IPS-15b (cell line): ENCODE measurements at regions not wholly inside any gene's neighbourhood (a gene's known extent, or its start where the extent isn't known, plus 50 kb on each side); places are given as distances from the start of the nearest gene placed in this dataset.

Source experiments
- H3K27me3 ChIP-seq: one replicate; pipeline ENCODE4 v1.6.1; 2013; ENCODE audit warnings: low read length; ENCODE audit not compliant: control insufficient read depth, insufficient read depth
- H3K36me3 ChIP-seq: one replicate; pipeline ENCODE4 v1.6.1; 2013; ENCODE audit warnings: low read length; ENCODE audit not compliant: control insufficient read depth, insufficient read depth
- H3K4me1 ChIP-seq: one replicate; pipeline ENCODE4 v1.6.1; 2013; ENCODE audit warnings: mild to moderate bottlenecking, low read length; ENCODE audit not compliant: control insufficient read depth, insufficient read depth
- H3K4me3 ChIP-seq: one replicate; pipeline ENCODE4 v1.5.1; 2013; ENCODE audit warnings: low read depth, low read length
- H3K9ac ChIP-seq: one replicate; pipeline ENCODE4 v1.6.1; 2013; ENCODE audit warnings: low read depth, mild to moderate bottlenecking, low read length
- H3K9me3 ChIP-seq: one replicate; pipeline ENCODE4 v1.6.1; 2013; ENCODE audit warnings: mild to moderate bottlenecking, low read length; ENCODE audit not compliant: control insufficient read depth, insufficient read depth

DNA sequence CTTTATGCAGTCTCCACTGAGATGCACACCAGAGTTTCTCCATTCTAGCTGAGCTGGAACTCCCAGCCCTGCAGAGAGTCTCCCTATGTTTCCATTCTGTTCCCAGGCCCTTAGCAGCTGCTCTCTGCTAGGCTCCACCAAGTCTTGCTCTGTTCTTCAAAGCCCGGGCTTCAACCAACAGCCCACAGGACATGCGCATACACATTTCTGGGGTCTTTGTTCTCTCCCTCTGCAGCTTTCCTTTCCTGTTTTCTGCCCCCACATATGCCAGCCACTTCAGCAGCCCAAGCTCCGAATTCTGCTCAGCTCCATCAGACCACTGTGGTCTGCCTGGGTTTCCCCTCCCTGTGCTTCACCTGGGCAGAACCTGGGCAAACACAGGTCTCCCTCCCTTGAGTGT is 205.9 kb downstream of the CBLN1 start:
- Histone ChIP-seq H3K36me3 (no peaks in the 10 kb centered on the region), H3K9me3 (no peaks in the 10 kb centered on the region), H3K9ac (no peak overlapping the region), H3K4me1 (no peaks in the 10 kb centered on the region), H3K27me3 (no peaks in the 10 kb centered on the region), H3K4me3 (no peak overlapping the region)

DNA sequence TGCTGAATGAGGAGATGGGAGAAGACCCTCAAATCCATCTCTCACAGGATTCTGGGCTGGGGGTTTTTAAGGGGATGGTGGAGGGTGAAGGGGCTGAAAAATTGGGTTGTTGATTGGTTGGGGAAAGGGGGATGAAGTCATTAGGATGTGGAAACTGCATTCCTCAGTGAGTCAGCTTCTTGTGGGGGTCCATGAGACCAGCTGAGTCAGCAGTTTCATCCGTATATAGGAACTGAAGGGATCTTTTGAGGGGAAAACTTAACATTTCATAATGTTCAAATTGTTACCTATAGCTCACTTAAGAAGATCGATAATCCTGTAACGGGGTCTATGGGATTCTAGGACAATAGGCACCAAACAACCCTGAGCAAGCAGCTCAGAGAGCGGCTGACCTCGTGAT is 213.4 kb downstream of the CBLN1 start:
- H3K4me1 ChIP-seq, result no peaks in the 10 kb centered on the region
- no peak overlapping the region for H3K9ac ChIP-seq
- H3K27me3 ChIP-seq, result no peaks in the 10 kb centered on the region
- H3K36me3 ChIP-seq, result no peaks in the 10 kb centered on the region
- no peaks in the 10 kb centered on the region for H3K9me3 ChIP-seq
- no peak overlapping the region for H3K4me3 ChIP-seq

DNA sequence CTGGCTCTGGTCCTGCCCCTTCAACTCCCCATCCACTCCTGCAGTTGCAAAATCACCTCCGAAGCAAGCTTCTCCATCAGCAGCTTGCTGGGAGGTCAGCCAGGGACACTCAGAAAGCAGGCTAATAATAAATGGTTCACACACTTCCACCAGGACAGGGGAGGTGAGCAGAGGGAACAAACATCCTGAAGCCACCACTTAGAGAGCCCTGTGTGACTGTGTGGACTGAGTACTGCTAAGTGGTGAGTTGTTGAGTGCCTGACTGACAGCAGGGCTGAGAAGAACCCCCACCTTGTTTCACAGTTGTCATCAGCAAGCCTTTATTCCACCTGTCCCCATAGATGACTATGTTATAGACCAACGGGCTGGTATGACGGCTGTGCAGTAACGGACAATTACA is 213.9 kb downstream of the CBLN1 start:
- no peaks in the 10 kb centered on the region for H3K9me3 ChIP-seq
- no peaks in the 10 kb centered on the region for H3K4me1 ChIP-seq
- H3K9ac ChIP-seq, result no peak overlapping the region
- H3K36me3 ChIP-seq, result no peaks in the 10 kb centered on the region
- H3K4me3 ChIP-seq, result no peak overlapping the region
- H3K27me3 ChIP-seq, result no peaks in the 10 kb centered on the region

DNA sequence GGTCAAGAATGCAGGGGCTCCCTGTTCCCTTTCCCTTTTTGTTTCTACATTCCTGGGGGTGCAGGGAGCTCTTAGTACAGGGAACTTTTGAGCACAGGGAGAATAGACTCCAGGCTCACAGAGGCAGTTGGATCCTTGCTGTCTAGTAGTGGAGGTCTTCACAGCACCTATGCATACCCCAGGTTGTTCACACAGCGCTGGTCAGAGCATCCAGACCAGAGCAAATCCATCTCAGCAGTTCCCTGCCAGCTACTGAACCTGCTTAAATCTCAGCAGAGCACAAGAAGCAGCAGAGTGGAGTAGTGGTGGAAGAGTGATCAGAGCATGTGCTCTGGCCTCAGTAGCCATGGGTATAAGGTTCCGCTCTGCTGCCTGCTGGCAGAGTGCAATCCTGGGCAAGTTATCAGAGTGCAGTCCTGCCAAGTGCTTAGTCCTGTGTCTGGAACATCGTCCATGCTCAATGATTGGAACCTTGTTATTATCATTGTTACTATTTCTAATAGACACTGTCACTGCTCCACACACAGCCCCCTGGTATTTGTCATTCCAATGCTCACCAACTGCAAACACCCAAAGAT is 220.4 kb downstream of the CBLN1 start:
- H3K4me1 ChIP-seq, result no peaks in the 10 kb centered on the region
- no peaks in the 10 kb centered on the region for H3K9me3 ChIP-seq
- no peak overlapping the region for H3K4me3 ChIP-seq
- no peak overlapping the region for H3K9ac ChIP-seq
- H3K36me3 ChIP-seq, result no peaks in the 10 kb centered on the region
- H3K27me3 ChIP-seq, result no peaks in the 10 kb centered on the region

DNA sequence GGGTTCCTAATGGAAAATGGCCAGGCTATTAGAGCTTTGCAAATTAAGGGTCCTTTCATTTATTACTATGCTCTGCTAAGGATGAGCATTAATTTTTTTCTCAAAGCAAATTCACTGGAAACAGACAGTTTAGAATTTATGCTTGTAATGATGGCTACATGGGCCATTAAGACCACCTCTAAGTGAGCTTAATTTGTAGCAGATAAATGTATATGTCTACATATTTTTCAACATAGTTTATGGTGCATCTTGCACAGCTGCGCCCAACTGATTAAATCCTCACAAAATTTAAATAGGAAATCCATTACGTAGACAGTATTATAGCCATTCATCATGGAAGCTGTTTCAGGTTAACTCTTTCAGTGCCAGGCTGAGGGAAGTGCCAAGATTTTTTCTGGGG is 220.9 kb downstream of the CBLN1 start:
- H3K9me3 ChIP-seq, result no peaks in the 10 kb centered on the region
- H3K4me3 ChIP-seq, result no peak overlapping the region
- H3K4me1 ChIP-seq, result no peaks in the 10 kb centered on the region
- no peaks in the 10 kb centered on the region for H3K27me3 ChIP-seq
- H3K36me3 ChIP-seq, result no peaks in the 10 kb centered on the region
- H3K9ac ChIP-seq, result no peak overlapping the region

DNA sequence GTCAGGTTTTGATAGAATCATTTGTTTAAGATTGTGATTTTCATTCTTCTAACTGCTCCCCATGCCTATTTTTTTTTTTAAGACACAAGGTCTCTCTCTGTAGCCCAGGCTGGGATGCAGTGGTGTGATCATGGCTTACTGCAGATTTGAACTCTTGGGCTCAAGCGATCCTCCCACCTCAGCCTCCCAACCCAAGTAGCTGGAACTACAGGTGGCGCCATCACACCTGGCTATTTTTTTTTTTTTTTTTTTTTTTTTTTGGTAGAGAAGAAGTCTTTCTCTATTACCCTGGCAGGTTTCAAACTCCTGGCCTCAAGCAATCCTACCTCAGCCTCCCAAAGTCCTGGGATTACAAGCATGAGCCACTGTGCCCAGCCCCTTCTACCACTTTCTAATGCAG is 223.3 kb downstream of the CBLN1 start:
- H3K36me3 ChIP-seq, result no peaks in the 10 kb centered on the region
- H3K9ac ChIP-seq, result no peak overlapping the region
- H3K4me3 ChIP-seq, result no peak overlapping the region

DNA sequence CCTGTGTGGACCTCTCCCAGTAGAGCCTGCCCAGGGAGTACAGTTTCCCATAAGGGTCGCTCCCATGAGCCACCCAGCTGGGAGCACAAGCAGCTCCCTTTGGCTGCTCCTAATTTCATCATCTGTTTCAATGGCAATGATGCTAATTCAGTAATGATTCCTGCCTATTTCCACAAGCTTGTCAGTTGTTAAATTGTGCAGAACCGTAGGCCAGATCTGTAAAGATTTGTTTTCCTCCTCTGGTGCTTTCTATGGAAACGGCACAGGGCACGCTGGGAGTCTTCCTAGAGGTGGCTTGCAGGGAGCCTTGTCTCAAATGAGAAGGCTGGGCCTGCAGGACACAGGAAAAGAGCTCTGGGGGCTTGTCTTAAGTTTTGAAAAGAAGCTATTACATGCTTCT is 223.7 kb downstream of the CBLN1 start:
- Histone ChIP-seq H3K4me3 (no peak overlapping the region), H3K9ac (no peak overlapping the region), H3K9me3 (no peaks in the 10 kb centered on the region), H3K4me1 (no peaks in the 10 kb centered on the region), H3K27me3 (no peaks in the 10 kb centered on the region), H3K36me3 (no peaks in the 10 kb centered on the region)

More for the DNA sequence above, 223.3 kb downstream of the CBLN1 start:
- Histone ChIP-seq H3K9me3 (no peaks in the 10 kb centered on the region), H3K4me1 (no peaks in the 10 kb centered on the region), H3K27me3 (no peaks in the 10 kb centered on the region)

DNA sequence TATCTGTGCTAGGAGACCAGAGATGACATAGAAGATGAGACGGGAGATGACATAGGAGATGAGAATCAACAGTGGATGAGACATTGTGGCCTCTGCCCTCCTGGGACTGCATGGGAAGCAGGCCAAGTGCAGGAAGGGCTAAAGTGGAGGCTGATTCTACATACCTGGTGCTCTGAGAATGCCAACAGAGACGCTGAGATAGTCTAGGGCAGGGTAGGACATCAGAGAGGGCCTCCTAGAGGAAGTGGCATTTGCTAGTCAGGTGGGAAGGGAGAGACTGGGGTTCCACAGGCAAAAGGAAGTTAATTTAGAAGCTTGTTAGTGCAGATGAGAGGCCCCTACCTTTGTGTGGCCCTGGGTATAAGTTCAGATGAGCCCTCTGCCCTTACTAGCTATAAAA is 224.2 kb downstream of the CBLN1 start:
- Histone ChIP-seq H3K36me3 (no peaks in the 10 kb centered on the region), H3K9me3 (no peaks in the 10 kb centered on the region), H3K4me3 (no peak overlapping the region)

DNA sequence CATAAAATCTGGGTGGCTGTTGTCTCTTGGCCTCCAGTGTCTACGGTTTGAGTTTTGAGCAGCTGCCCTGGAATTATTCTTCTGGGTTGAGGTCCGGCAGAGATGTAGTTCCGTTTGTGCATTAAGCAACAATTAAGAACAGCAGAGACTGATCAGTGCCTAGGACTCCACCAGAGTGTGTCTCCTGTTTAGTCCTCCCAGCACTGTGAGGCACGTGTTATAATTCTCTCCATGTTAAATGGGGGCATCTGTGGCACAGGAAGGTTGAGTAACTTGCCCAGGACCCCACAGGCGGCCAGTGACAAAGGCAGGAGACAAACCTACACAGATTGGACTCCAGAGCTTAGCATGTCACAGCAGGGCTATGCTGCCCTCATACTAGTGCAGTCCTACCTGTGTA is 225.1 kb downstream of the CBLN1 start:
- H3K9ac ChIP-seq, result no peak overlapping the region
- H3K36me3 ChIP-seq, result no peaks in the 10 kb centered on the region
- no peaks in the 10 kb centered on the region for H3K27me3 ChIP-seq
- H3K4me1 ChIP-seq, result no peaks in the 10 kb centered on the region
- no peaks in the 10 kb centered on the region for H3K9me3 ChIP-seq
- H3K4me3 ChIP-seq, result no peak overlapping the region

More for the DNA sequence above, 224.2 kb downstream of the CBLN1 start:
- Histone ChIP-seq H3K27me3 (no peaks in the 10 kb centered on the region), H3K4me1 (no peaks in the 10 kb centered on the region), H3K9ac (no peak overlapping the region)

DNA sequence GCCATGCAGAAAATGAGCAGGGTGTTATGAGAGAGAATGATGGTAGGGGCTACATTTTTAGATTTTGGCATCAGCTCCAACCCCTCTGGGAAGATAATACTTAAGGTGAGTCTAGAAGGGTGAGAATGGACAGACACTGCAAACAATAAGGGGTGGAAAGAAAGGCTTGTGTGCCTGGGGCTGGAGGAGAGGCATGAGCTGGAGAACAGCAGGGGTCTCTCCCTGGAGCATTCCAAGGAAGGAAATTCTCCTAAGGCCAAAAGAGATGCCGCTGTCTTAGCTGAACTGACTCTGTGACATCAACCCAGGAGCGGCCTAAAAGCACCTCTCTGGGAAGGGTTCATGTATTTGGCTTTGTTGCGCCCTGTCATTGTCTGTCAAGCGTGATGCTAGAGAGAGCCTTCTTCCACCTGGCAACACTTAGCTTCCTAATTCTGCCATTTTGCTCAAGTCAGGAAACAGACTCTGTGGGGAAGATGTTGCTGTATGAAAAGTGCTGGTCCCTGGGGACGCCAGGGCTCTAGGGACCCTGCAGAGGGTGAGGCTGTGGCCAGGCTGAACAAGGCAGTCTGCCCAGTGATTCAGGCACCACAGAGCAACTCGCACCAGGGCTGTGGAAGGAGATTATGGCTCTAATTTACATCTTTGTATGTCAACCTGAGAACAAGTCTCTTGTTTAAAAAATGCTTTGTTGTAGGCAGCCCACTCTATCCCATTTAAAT is 225.7 kb downstream of the CBLN1 start:
- Histone ChIP-seq H3K27me3 (no peaks in the 10 kb centered on the region), H3K9ac (no peak overlapping the region), H3K4me3 (no peak overlapping the region), H3K9me3 (no peaks in the 10 kb centered on the region), H3K4me1 (no peaks in the 10 kb centered on the region), H3K36me3 (no peaks in the 10 kb centered on the region)

DNA sequence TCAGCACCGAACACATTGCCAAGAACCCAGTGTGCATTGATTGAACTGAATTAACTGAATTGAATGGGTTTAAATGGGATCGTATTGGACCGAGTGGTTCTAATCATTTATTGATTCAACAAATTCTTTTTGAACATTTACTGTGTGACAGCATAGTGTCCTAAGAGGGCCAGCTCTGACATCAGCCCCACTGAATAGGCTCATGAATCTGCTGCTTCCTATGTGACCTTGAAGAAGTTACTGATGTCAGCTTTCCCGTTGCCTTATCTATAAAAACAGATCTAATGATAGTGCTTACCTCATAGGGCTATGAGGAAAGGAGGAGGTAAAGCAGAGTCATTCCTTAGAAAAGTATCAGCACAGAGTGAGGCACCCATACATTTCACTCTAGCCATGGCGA is 226.3 kb downstream of the CBLN1 start:
- Histone ChIP-seq H3K9ac (no peak overlapping the region), H3K36me3 (no peaks in the 10 kb centered on the region), H3K9me3 (no peaks in the 10 kb centered on the region), H3K4me3 (no peak overlapping the region), H3K4me1 (no peaks in the 10 kb centered on the region), H3K27me3 (no peaks in the 10 kb centered on the region)

DNA sequence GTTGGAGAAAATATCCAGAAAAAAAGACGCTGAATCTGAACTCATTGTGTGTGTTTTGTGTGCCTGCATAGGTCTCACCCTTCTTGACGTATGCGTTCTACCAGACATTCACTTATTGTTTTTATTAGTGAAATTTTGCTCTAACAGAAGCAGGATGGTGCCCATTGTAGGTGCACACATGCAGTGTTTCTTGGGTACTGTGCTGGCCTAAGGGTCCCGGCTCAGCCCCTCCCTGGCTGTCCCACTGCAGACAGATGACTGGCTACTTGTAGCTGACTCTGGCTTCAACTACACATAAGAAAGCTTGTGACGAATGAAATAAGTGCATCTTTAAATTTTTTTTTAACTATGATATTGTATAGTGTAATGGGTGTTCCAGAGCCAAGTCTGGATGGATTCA is 227.0 kb downstream of the CBLN1 start:
- Histone ChIP-seq H3K36me3 (no peaks in the 10 kb centered on the region), H3K4me1 (no peaks in the 10 kb centered on the region)

More for the DNA sequence above, 227.0 kb downstream of the CBLN1 start:
- no peaks in the 10 kb centered on the region for H3K9me3 ChIP-seq
- H3K9ac ChIP-seq, result no peak overlapping the region
- no peaks in the 10 kb centered on the region for H3K27me3 ChIP-seq
- H3K4me3 ChIP-seq, result no peak overlapping the region
